ENCODE measurements at regions not wholly inside any gene's neighbourhood (a gene's known extent, or its start where the extent isn't known, plus 50 kb on each side); places are given as distances from the start of the nearest gene placed in this dataset.
A peak's percentile ranks its signal among the peaks of the same experiment; 100 is the strongest.

DNA sequence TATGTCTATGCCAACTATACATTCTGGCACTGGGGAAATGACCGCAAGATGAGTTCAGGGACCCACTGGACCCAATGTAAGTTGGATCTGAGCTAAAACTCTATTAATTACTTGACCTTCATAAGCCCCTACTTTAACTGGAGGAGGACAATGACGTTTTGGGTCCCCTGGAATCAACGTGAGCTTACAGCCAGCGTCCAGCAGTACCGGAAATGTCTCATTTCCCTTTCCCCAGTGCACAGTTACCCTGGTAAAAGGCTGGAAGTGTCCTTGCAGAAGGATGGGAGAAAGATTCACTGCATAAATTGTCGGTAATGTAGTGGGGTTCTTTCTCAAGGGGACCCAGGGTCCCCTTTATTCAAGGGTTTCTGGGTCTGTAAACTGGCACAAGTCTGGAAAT lies 1297.6 kb upstream of the ACVR2A start:
- Histone ChIP-seq H3K36me3 (ENCODE audit: insufficient read depth, low read length) (no peaks in the 10 kb centered on the region), H4K20me1 (ENCODE audit: insufficient read depth, low read length) (no peaks in the 10 kb centered on the region), H3K4me2 (ENCODE audit: low read length) (no peak overlapping the region), H3K9me3 (ENCODE audit: insufficient read depth, low read depth, low read length) (no peaks in the 10 kb centered on the region), H2AFZ (ENCODE audit: low read depth, low read length) (no peak overlapping the region), H3K4me3 (ENCODE audit: insufficient read depth, low read depth, low read length) (no peak overlapping the region), H3K79me2 (ENCODE audit: insufficient read depth, low read length) (no peaks in the 10 kb centered on the region), H3K9ac (ENCODE audit: low read length) (no peak overlapping the region), H3K4me1 (ENCODE audit: insufficient read depth, low read length) (no peaks in the 10 kb centered on the region), H3K27me3 (ENCODE audit: insufficient read depth, low read length) (no peaks in the 10 kb centered on the region), H3K27ac (ENCODE audit: low read depth, low read length) (no peak overlapping the region)
- Mint-ChIP-seq H3K9me3 (ENCODE audit: unreplicated experiment) (peaks cover 6% of the 10 kb centered on the region), H3K4me1 (ENCODE audit: low read depth, unreplicated experiment) (no peaks in the 10 kb centered on the region), H3K27ac (ENCODE audit: unreplicated experiment) (no peak overlapping the region), H3K36me3 (ENCODE audit: low read depth, unreplicated experiment) (no peaks in the 10 kb centered on the region), H3K27me3 (ENCODE audit: low read depth, unreplicated experiment) (no peaks in the 10 kb centered on the region), H3K4me3 (ENCODE audit: unreplicated experiment) (no peak overlapping the region)
- DNase-seq (ENCODE audit: low read depth) (no peak), FAIRE-seq (no peak)
- TF ChIP-seq, protein P1, sequence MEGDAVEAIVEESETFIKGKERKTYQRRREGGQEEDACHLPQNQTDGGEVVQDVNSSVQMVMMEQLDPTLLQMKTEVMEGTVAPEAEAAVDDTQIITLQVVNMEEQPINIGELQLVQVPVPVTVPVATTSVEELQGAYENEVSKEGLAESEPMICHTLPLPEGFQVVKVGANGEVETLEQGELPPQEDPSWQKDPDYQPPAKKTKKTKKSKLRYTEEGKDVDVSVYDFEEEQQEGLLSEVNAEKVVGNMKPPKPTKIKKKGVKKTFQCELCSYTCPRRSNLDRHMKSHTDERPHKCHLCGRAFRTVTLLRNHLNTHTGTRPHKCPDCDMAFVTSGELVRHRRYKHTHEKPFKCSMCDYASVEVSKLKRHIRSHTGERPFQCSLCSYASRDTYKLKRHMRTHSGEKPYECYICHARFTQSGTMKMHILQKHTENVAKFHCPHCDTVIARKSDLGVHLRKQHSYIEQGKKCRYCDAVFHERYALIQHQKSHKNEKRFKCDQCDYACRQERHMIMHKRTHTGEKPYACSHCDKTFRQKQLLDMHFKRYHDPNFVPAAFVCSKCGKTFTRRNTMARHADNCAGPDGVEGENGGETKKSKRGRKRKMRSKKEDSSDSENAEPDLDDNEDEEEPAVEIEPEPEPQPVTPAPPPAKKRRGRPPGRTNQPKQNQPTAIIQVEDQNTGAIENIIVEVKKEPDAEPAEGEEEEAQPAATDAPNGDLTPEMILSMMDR (IDR thresholded peaks at IDR 0.05; ENCODE audit: insufficient read depth, low read depth, low read length), result no peak
- TF ChIP-seq EZH2 (IDR thresholded peaks at IDR 0.05; ENCODE audit: insufficient read depth, low read length), result no peak

DNA sequence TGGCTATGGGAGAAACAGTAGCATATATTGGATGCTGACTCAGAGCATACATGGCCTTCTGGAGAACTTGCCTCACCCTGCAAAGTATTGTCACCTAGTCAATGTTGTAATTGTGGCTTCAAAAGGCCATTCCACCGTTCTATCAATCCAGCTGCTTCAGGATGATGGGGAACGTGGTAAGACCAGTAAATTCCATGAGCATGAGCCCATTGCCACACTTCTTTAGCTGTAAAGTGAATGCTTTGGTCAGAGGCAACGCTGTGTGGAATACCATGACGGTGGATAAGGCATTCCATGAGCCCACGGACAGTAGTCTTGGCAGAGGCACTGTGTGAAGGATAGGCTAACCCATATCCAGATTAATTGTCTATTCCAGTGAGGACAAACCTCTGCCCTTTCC lies 1300.1 kb upstream of the ACVR2A start:
- Histone ChIP-seq H2AFZ (ENCODE audit: low read depth, low read length) (no peak overlapping the region), H3K79me2 (ENCODE audit: insufficient read depth, low read length) (no peaks in the 10 kb centered on the region), H3K36me3 (ENCODE audit: insufficient read depth, low read length) (no peaks in the 10 kb centered on the region), H3K27me3 (ENCODE audit: insufficient read depth, low read length) (no peaks in the 10 kb centered on the region), H3K4me1 (ENCODE audit: insufficient read depth, low read length) (no peaks in the 10 kb centered on the region), H3K9ac (ENCODE audit: low read length) (no peak overlapping the region), H3K9me3 (ENCODE audit: insufficient read depth, low read depth, low read length) (no peaks in the 10 kb centered on the region), H3K27ac (ENCODE audit: low read depth, low read length) (no peak overlapping the region), H3K4me3 (ENCODE audit: insufficient read depth, low read depth, low read length) (no peak overlapping the region), H3K4me2 (ENCODE audit: low read length) (no peak overlapping the region), H4K20me1 (ENCODE audit: insufficient read depth, low read length) (no peaks in the 10 kb centered on the region)
- no peaks in the 10 kb centered on the region for H3K36me3 Mint-ChIP-seq (ENCODE audit: low read depth, unreplicated experiment)
- no peak overlapping the region for H3K4me3 Mint-ChIP-seq (ENCODE audit: unreplicated experiment)
- peaks cover 5% of the 10 kb centered on the region for H3K9me3 Mint-ChIP-seq (ENCODE audit: unreplicated experiment)
- FAIRE-seq (no peak), DNase-seq (ENCODE audit: low read depth) (peak; percentile 59)
- no peaks in the 10 kb centered on the region for H3K27me3 Mint-ChIP-seq (ENCODE audit: low read depth, unreplicated experiment)
- no peak overlapping the region for H3K27ac Mint-ChIP-seq (ENCODE audit: unreplicated experiment)
- TF ChIP-seq, protein P1 (IDR thresholded peaks at IDR 0.05; ENCODE audit: insufficient read depth, low read depth, low read length), result no peak
- TF ChIP-seq EZH2 (IDR thresholded peaks at IDR 0.05; ENCODE audit: insufficient read depth, low read length), result no peak
- no peaks in the 10 kb centered on the region for H3K4me1 Mint-ChIP-seq (ENCODE audit: low read depth, unreplicated experiment)

DNA sequence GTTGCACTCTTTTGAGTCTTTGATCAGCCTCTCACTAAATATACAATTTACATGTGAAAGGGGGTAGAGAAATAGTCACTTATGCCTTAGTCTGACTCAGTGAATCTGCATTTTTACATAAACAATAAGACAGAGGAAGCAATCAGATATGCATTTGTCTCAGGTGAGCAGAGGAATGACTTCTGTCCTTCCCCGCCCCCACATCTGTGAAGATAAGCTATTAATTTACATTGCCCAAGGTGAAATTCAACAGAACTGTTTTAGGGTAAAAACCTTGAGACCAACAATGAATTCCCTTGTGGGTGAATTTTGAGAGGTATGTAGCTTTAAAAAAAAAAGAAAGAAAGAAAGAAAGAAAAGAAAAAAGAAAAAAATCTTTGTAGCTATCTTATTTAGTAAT lies 1302.9 kb upstream of the ACVR2A start:
- H3K27me3 Mint-ChIP-seq (ENCODE audit: low read depth, unreplicated experiment), result peaks cover 2% of the 10 kb centered on the region
- Histone ChIP-seq H3K9ac (ENCODE audit: low read length) (no peak overlapping the region), H3K27me3 (ENCODE audit: insufficient read depth, low read length) (no peaks in the 10 kb centered on the region), H3K36me3 (ENCODE audit: insufficient read depth, low read length) (no peaks in the 10 kb centered on the region), H3K4me1 (ENCODE audit: insufficient read depth, low read length) (no peaks in the 10 kb centered on the region), H3K4me3 (ENCODE audit: insufficient read depth, low read depth, low read length) (no peak overlapping the region), H3K27ac (ENCODE audit: low read depth, low read length) (no peak overlapping the region), H3K4me2 (ENCODE audit: low read length) (no peak overlapping the region), H4K20me1 (ENCODE audit: insufficient read depth, low read length) (no peaks in the 10 kb centered on the region), H2AFZ (ENCODE audit: low read depth, low read length) (no peak overlapping the region), H3K9me3 (ENCODE audit: insufficient read depth, low read depth, low read length) (no peaks in the 10 kb centered on the region), H3K79me2 (ENCODE audit: insufficient read depth, low read length) (no peaks in the 10 kb centered on the region)
- H3K4me1 Mint-ChIP-seq (ENCODE audit: low read depth, unreplicated experiment), result no peaks in the 10 kb centered on the region
- H3K27ac Mint-ChIP-seq (ENCODE audit: unreplicated experiment), result no peak overlapping the region
- TF ChIP-seq EZH2 (IDR thresholded peaks at IDR 0.05; ENCODE audit: insufficient read depth, low read length), result no peak
- TF ChIP-seq, protein P1 (IDR thresholded peaks at IDR 0.05; ENCODE audit: insufficient read depth, low read depth, low read length), result no peak
- H3K4me3 Mint-ChIP-seq (ENCODE audit: unreplicated experiment), result no peak overlapping the region
- DNase-seq (ENCODE audit: low read depth) (no peak), FAIRE-seq (no peak)
- H3K9me3 Mint-ChIP-seq (ENCODE audit: unreplicated experiment), result peaks cover 2% of the 10 kb centered on the region
- H3K36me3 Mint-ChIP-seq (ENCODE audit: low read depth, unreplicated experiment), result no peaks in the 10 kb centered on the region

Data from astrocyte (in vitro differentiated cells and primary cell).